ENCODE measurements at regions not wholly inside any gene's neighbourhood (a gene's known extent, or its start where the extent isn't known, plus 50 kb on each side); places are given as distances from the start of the nearest gene placed in this dataset.

- Histone ChIP-seq H3K4me1 (ENCODE audit: insufficient read depth, low read length, poor library complexity, severe bottlenecking) (no peaks in the 10 kb centered on the region), H3K79me2 (ENCODE audit: insufficient read depth, low read length) (no peaks in the 10 kb centered on the region), H4K20me1 (ENCODE audit: insufficient read depth, low read length, poor library complexity, severe bottlenecking) (no peaks in the 10 kb centered on the region), H3F3A (ENCODE audit: low read depth) (no peaks in the 10 kb centered on the region), H2AFZ (ENCODE audit: low read length) (no peak overlapping the region), H3K4me2 (ENCODE audit: low read depth, low read length, poor library complexity, severe bottlenecking) (no peak overlapping the region), H3K9me3 (ENCODE audit: insufficient read depth, low read depth, low read length) (no peaks in the 10 kb centered on the region), H3K4me3 (ENCODE audit: low read length, poor library complexity, severe bottlenecking) (no peak overlapping the region), H3K27me3 (ENCODE audit: insufficient read depth, low read length, poor library complexity, severe bottlenecking) (peaks cover 69% of the 10 kb centered on the region), H3K36me3 (ENCODE audit: insufficient read depth, low read length) (no peaks in the 10 kb centered on the region), H3K9me2 (replicated peaks; ENCODE audit: low read depth, low read length) (no peaks in the 10 kb centered on the region), H3K9ac (ENCODE audit: low read depth, low read length, poor library complexity, severe bottlenecking) (no peak overlapping the region)
- TF ChIP-seq EZH2phosphoT487 (IDR thresholded peaks at IDR 0.05; ENCODE audit: borderline replicate concordance): no peak
- TF ChIP-seq, protein P1, sequence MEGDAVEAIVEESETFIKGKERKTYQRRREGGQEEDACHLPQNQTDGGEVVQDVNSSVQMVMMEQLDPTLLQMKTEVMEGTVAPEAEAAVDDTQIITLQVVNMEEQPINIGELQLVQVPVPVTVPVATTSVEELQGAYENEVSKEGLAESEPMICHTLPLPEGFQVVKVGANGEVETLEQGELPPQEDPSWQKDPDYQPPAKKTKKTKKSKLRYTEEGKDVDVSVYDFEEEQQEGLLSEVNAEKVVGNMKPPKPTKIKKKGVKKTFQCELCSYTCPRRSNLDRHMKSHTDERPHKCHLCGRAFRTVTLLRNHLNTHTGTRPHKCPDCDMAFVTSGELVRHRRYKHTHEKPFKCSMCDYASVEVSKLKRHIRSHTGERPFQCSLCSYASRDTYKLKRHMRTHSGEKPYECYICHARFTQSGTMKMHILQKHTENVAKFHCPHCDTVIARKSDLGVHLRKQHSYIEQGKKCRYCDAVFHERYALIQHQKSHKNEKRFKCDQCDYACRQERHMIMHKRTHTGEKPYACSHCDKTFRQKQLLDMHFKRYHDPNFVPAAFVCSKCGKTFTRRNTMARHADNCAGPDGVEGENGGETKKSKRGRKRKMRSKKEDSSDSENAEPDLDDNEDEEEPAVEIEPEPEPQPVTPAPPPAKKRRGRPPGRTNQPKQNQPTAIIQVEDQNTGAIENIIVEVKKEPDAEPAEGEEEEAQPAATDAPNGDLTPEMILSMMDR (conservative IDR thresholded peaks at IDR 0.05; ENCODE audit: low read length): no peak
Observed at GRCh38 chr15:57857871-57858270, 151.4 kb downstream of the POLR2M start.

DNA sequence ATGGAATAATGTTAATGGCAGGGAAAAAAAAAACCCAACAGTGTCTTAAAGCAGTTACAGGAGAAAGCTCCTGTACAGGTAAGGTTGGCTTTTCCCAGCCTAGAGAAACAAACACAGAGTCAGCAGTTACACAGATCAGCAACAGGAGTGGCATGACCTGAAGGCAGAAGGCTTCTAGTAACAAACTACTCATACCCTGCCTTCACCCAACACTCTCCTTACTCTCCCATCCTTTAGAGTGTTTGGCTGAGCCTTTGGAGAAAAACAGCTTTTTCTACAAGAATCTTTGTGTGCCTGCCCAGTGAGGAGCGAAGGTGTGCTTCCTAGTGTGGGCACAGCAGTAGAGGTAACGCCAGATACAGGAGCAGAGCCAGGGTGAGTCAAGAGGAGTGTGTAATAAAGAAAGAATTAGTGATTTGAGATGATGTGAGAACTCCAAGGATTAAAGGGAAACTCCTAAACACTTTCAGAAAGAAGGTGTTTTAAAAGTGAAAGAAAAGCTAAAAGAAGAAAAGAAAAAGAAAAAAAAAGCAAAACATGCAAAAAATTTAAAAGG is 152.7 kb downstream of the POLR2M start:
- H3K9me2 ChIP-seq (replicated peaks; ENCODE audit: low read depth, low read length): no peaks in the 10 kb centered on the region
- H3K4me1 ChIP-seq (ENCODE audit: insufficient read depth, low read length, poor library complexity, severe bottlenecking): no peaks in the 10 kb centered on the region
- H3K36me3 ChIP-seq (ENCODE audit: insufficient read depth, low read length): no peaks in the 10 kb centered on the region
- H3K79me2 ChIP-seq (ENCODE audit: insufficient read depth, low read length): no peaks in the 10 kb centered on the region
- H3K9me3 ChIP-seq (ENCODE audit: insufficient read depth, low read depth, low read length): no peaks in the 10 kb centered on the region
- TF ChIP-seq, protein P1 (conservative IDR thresholded peaks at IDR 0.05; ENCODE audit: low read length): no peak
- no peak for TF ChIP-seq EZH2phosphoT487 (IDR thresholded peaks at IDR 0.05; ENCODE audit: borderline replicate concordance)
- H3K4me2 ChIP-seq (ENCODE audit: low read depth, low read length, poor library complexity, severe bottlenecking): no peak overlapping the region
- peaks cover 75% of the 10 kb centered on the region for H3K27me3 ChIP-seq (ENCODE audit: insufficient read depth, low read length, poor library complexity, severe bottlenecking)
- no peak overlapping the region for H2AFZ ChIP-seq (ENCODE audit: low read length)
- H3F3A ChIP-seq (ENCODE audit: low read depth): no peaks in the 10 kb centered on the region
- no peaks in the 10 kb centered on the region for H4K20me1 ChIP-seq (ENCODE audit: insufficient read depth, low read length, poor library complexity, severe bottlenecking)
- H3K9ac ChIP-seq (ENCODE audit: low read depth, low read length, poor library complexity, severe bottlenecking): no peak overlapping the region
- H3K4me3 ChIP-seq (ENCODE audit: low read length, poor library complexity, severe bottlenecking): no peak overlapping the region

DNA sequence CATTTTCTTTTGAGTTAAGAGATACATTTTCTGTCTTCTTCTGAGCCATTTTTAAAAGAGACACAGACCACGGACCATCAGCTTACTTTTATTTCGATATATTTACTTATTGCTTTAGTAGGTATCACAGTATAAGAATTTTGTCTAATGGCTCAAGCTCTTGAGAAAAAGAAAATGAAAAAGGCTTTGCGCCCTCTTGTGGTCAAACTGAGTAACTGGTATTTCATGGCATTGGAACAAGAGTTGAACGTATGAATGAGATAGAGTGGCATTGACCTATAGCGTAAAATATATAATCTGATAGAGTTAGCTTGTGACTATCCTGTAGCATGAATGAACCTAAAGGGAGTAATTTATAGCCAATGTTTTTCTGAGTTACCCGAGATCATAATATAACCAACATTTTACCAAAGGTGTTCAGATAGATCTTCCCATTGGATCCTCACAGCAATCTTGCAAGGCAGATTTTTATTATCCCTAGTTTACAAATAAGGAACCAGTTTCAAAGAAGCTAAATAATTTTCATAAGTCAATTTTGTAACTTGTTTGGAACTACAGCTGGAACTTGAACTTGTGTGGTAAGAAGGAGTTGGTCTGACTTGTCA is 154.6 kb downstream of the POLR2M start:
- TF ChIP-seq, protein P1 (conservative IDR thresholded peaks at IDR 0.05; ENCODE audit: low read length): peak; percentile 96
- TF ChIP-seq EZH2phosphoT487 (IDR thresholded peaks at IDR 0.05; ENCODE audit: borderline replicate concordance): no peak
- H3K9me3 ChIP-seq (ENCODE audit: insufficient read depth, low read depth, low read length): no peaks in the 10 kb centered on the region
- H4K20me1 ChIP-seq (ENCODE audit: insufficient read depth, low read length, poor library complexity, severe bottlenecking): no peaks in the 10 kb centered on the region
- no peaks in the 10 kb centered on the region for H3K36me3 ChIP-seq (ENCODE audit: insufficient read depth, low read length)
- no peak overlapping the region for H3K4me2 ChIP-seq (ENCODE audit: low read depth, low read length, poor library complexity, severe bottlenecking)
- H3K4me1 ChIP-seq (ENCODE audit: insufficient read depth, low read length, poor library complexity, severe bottlenecking): no peaks in the 10 kb centered on the region
- H2AFZ ChIP-seq (ENCODE audit: low read length): no peak overlapping the region
- H3K4me3 ChIP-seq (ENCODE audit: low read length, poor library complexity, severe bottlenecking): no peak overlapping the region
- no peaks in the 10 kb centered on the region for H3F3A ChIP-seq (ENCODE audit: low read depth)
- no peak overlapping the region for H3K9ac ChIP-seq (ENCODE audit: low read depth, low read length, poor library complexity, severe bottlenecking)
- no peaks in the 10 kb centered on the region for H3K79me2 ChIP-seq (ENCODE audit: insufficient read depth, low read length)
- peaks cover 72% of the 10 kb centered on the region for H3K27me3 ChIP-seq (ENCODE audit: insufficient read depth, low read length, poor library complexity, severe bottlenecking)
- H3K9me2 ChIP-seq (replicated peaks; ENCODE audit: low read depth, low read length): no peaks in the 10 kb centered on the region

Data from Loucy (cell line).